T-cell (primary cell): ENCODE measurements at regions not wholly inside any gene's neighbourhood (a gene's known extent, or its start where the extent isn't known, plus 50 kb on each side); places are given as distances from the start of the nearest gene placed in this dataset.
"Not testable (repeated sequence)": the region's sequence is repeated elsewhere in the genome, so short reads cannot be mapped to it uniquely, and the experiment has no call there.

Source experiments
- ATAC-seq, 4 experiments: fragments of 200-7000 bp in 3 of 4; fragments of 150-1000 bp in 1 of 4; cut with Tn5 transposase; replicated peaks in 1 of 4; 1 replicate in 3 of 4; 2 replicates in 1 of 4; pipeline ENCODE4 v1.10.0; 2021; ENCODE audit warnings: moderate library complexity in 3 of 4, mild to moderate bottlenecking in 2 of 4, moderate number of reproducible peaks in 1 of 4
- CTCF ChIA-PET, 2 donors: fragments of 300-600 bp; sonication (Branson Sonifier 250); formaldehyde crosslinking; loops; one replicate each; lab custom pipeline; 2022; ENCODE audit warnings: antibody characterized with exemption in 2 of 2; lab: Charles Lee
- POLR2A ChIA-PET, 2 donors: fragments of 300-600 bp; sonication (Branson Sonifier 250); formaldehyde crosslinking; loops; one replicate each; lab custom pipeline; 2022; ENCODE audit warnings: antibody characterized with exemption in 2 of 2; lab: Charles Lee
- DNase-seq, 35 experiments: peaks; one replicate each; pipeline versions ENCODE4 v3.0.0 to v3.0.0-alpha.2; 2013 to 2023
- H3K27ac ChIP-seq: one replicate; pipeline ENCODE4 v1.5.1; 2013; ENCODE audit warnings: low read length
- H3K27me3 ChIP-seq, 2 experiments: replicated peaks in 1 of 2; 1 replicate in 1 of 2; 2 replicates in 1 of 2; pipeline versions ENCODE4 v1.6.1 to v1.7.0; 2013; ENCODE audit warnings: low read length in 1 of 2, mixed read lengths in 1 of 2; ENCODE audit not compliant: control insufficient read depth in 2 of 2, insufficient read depth in 2 of 2; ENCODE audit errors: extremely low read depth in 1 of 2
- H3K36me3 ChIP-seq, 2 donors: 1 replicate in 1 of 2; 2 replicates in 1 of 2; pipeline versions ENCODE4 v1.6.1 to v1.7.0; 2013; ENCODE audit warnings: low read length in 1 of 2; ENCODE audit not compliant: control insufficient read depth in 2 of 2, insufficient read depth in 1 of 2; ENCODE audit errors: extremely low read depth in 1 of 2
- H3K4me1 ChIP-seq, 2 experiments: 1 replicate in 1 of 2; 2 replicates in 1 of 2; pipeline versions ENCODE4 v1.6.1 to v1.7.0; 2013; ENCODE audit warnings: low read length in 2 of 2, mixed read lengths in 1 of 2; ENCODE audit not compliant: insufficient read depth in 2 of 2, control insufficient read depth in 1 of 2; ENCODE audit errors: extremely low read depth in 1 of 2
- H3K4me3 ChIP-seq, 2 donors: 1 replicate in 1 of 2; 2 replicates in 1 of 2; pipeline versions ENCODE4 v1.5.1 to v1.7.0; 2013; ENCODE audit warnings: mild to moderate bottlenecking in 2 of 2, low read length in 1 of 2, moderate library complexity in 1 of 2; ENCODE audit not compliant: control insufficient read depth in 1 of 2; ENCODE audit errors: extremely low read depth in 1 of 2
- H3K9me3 ChIP-seq: 2 replicates; pipeline ENCODE4 v1.7.0; 2013
- H3K27ac Mint-ChIP-seq, 2 donors: one replicate each; pipeline ENCODE4 v1.8.0; 2020 to 2021; ENCODE audit warnings: mild to moderate bottlenecking in 2 of 2, mixed read lengths in 2 of 2
- H3K27me3 Mint-ChIP-seq, 2 donors: one replicate each; pipeline ENCODE4 v1.8.0; 2021 to 2022; ENCODE audit warnings: mixed read lengths in 2 of 2
- H3K36me3 Mint-ChIP-seq: one replicate; pipeline ENCODE4 v1.8.0; 2021; ENCODE audit warnings: mixed read lengths
- H3K4me1 Mint-ChIP-seq, 3 donors: one replicate each; pipeline ENCODE4 v1.8.0; 2020 to 2022; ENCODE audit warnings: mixed read lengths in 3 of 3, mild to moderate bottlenecking in 1 of 3
- H3K4me3 Mint-ChIP-seq, 3 donors: one replicate each; pipeline ENCODE4 v1.8.0; 2020 to 2022; ENCODE audit warnings: mild to moderate bottlenecking in 3 of 3, mixed read lengths in 3 of 3, moderate library complexity in 3 of 3
- H3K9me3 Mint-ChIP-seq, 3 donors: one replicate each; pipeline ENCODE4 v1.8.0; 2020 to 2022; ENCODE audit warnings: mixed read lengths in 3 of 3
- WGBS: methylation state at CpG from one replicate; pipeline ENCODE4 v1.1.5; 2013; ENCODE audit warnings: missing lambda C conversion rate; ENCODE audit not compliant: insufficient coverage; 5-methylcytosine and 5-hydroxymethylcytosine counted together

GRCh38 chr5:3099526-3099925 lies 348.0 kb upstream of the IRX2 start:
- POLR2A ChIA-PET: no interaction called here
- Mint-ChIP-seq H3K9me3 (peaks cover 2 to 15% (median 4%) of the 10 kb centered on the region in 3 donors), H3K4me3 (no peak overlapping the region), H3K27ac (no peak overlapping the region), H3K36me3 (no peaks in the 10 kb centered on the region), H3K27me3 (peaks cover 11 to 18% of the 10 kb centered on the region in 2 donors), H3K4me1 (no peaks in the 10 kb centered on the region)
- ATAC-seq: no peak
- no peaks in the 10 kb centered on the region for H3K9me3 ChIP-seq
- H3K27ac ChIP-seq: no peak overlapping the region
- CTCF ChIA-PET: no interaction called here
- peaks cover 0 to 24% of the 10 kb centered on the region in 2 experiments for H3K27me3 ChIP-seq
- DNase-seq: no peak
- no peaks in the 10 kb centered on the region for H3K4me1 ChIP-seq
- no peak overlapping the region for H3K4me3 ChIP-seq
- 97% methylated on average over 6 of the region's 14 CpGs for WGBS
- H3K36me3 ChIP-seq: no peaks in the 10 kb centered on the region

GRCh38 chr5:3098821-3099220 lies 347.3 kb upstream of the IRX2 start:
- Mint-ChIP-seq H3K36me3 (no peaks in the 10 kb centered on the region), H3K4me3 (no peak overlapping the region), H3K27me3 (peaks cover 8 to 14% of the 10 kb centered on the region in 2 donors), H3K27ac (no peak overlapping the region), H3K4me1 (no peaks in the 10 kb centered on the region), H3K9me3 (peaks cover 2 to 15% (median 4%) of the 10 kb centered on the region in 3 donors)
- no peak for DNase-seq
- ATAC-seq: no peak
- Histone ChIP-seq H3K4me1 (no peaks in the 10 kb centered on the region), H3K9me3 (no peaks in the 10 kb centered on the region), H3K4me3 (no peak overlapping the region), H3K27ac (no peak overlapping the region), H3K27me3 (peaks cover 0 to 23% of the 10 kb centered on the region in 2 experiments), H3K36me3 (no peaks in the 10 kb centered on the region)
- WGBS: no CpG with 5 or more reads among the region's 4 CpGs
- CTCF ChIA-PET: no interaction called here
- POLR2A ChIA-PET: no interaction called here

- no peak for DNase-seq
- ATAC-seq: no peak
- Histone ChIP-seq H3K27me3 (peaks cover 0 to 2% of the 10 kb centered on the region in 2 experiments), H3K36me3 (no peaks in the 10 kb centered on the region), H3K27ac (no peak overlapping the region), H3K4me3 (no peak overlapping the region), H3K4me1 (no peaks in the 10 kb centered on the region), H3K9me3 (no peaks in the 10 kb centered on the region)
- H3K9me3 Mint-ChIP-seq: peaks cover 0 to 14% (median 2%) of the 10 kb centered on the region in 3 donors
- POLR2A ChIA-PET: no interaction called here
- H3K4me1 Mint-ChIP-seq: no peaks in the 10 kb centered on the region
- CTCF ChIA-PET: no interaction called here
- no peaks in the 10 kb centered on the region for H3K36me3 Mint-ChIP-seq
- 6% methylated on average over 10 of the region's 13 CpGs for WGBS
- no peaks in the 10 kb centered on the region for H3K27me3 Mint-ChIP-seq
- H3K27ac Mint-ChIP-seq: no peak overlapping the region
- H3K4me3 Mint-ChIP-seq: no peak overlapping the region
Measured at GRCh38 chr5:3092664-3093063, 341.2 kb upstream of the IRX2 start.

- no peak for ATAC-seq
- H3K4me3 ChIP-seq: no peak overlapping the region
Measured at GRCh38 chr5:3092211-3092610, 340.7 kb upstream of the IRX2 start.

GRCh38 chr5:3091040-3091774 lies 339.7 kb upstream of the IRX2 start:
- Histone ChIP-seq H3K27me3 (peaks cover 0 to 2% of the 10 kb centered on the region in 2 experiments), H3K9me3 (no peaks in the 10 kb centered on the region), H3K4me1 (no peaks in the 10 kb centered on the region), H3K27ac (no peak overlapping the region), H3K36me3 (no peaks in the 10 kb centered on the region), H3K4me3 (no peak overlapping the region)
- Mint-ChIP-seq H3K27me3 (no peaks in the 10 kb centered on the region), H3K9me3 (peaks cover 2 to 13% (median 5%) of the 10 kb centered on the region in 3 donors), H3K4me3 (no peak overlapping the region), H3K4me1 (no peaks in the 10 kb centered on the region), H3K27ac (no peak overlapping the region), H3K36me3 (no peaks in the 10 kb centered on the region)
- POLR2A ChIA-PET: no interaction called here
- CTCF ChIA-PET: no interaction called here
- ATAC-seq: no peak
- 0% methylated on average over 1 of the region's 11 CpGs for WGBS
- no peak for DNase-seq

More at GRCh38 chr5:3092211-3092610, 340.7 kb upstream of the IRX2 start:
- no peaks in the 10 kb centered on the region for H3K4me1 Mint-ChIP-seq
- CTCF ChIA-PET: no interaction called here
- POLR2A ChIA-PET: no interaction called here
- Histone ChIP-seq H3K9me3 (no peaks in the 10 kb centered on the region), H3K27ac (no peak overlapping the region), H3K27me3 (peaks cover 0 to 2% of the 10 kb centered on the region in 2 experiments), H3K4me1 (no peaks in the 10 kb centered on the region), H3K36me3 (no peaks in the 10 kb centered on the region)
- H3K27ac Mint-ChIP-seq: no peak overlapping the region
- WGBS: 63% methylated on average over 6 of the region's 7 CpGs
- no peak overlapping the region for H3K4me3 Mint-ChIP-seq
- no peaks in the 10 kb centered on the region for H3K27me3 Mint-ChIP-seq
- DNase-seq: no peak
- H3K9me3 Mint-ChIP-seq: peaks cover 2 to 14% (median 3%) of the 10 kb centered on the region in 3 donors
- H3K36me3 Mint-ChIP-seq: no peaks in the 10 kb centered on the region

GRCh38 chr5:3090305-3090704 lies 338.8 kb upstream of the IRX2 start:
- H3K36me3 Mint-ChIP-seq, H3K4me1 ChIP-seq, H3K36me3 ChIP-seq, ATAC-seq, H3K9me3 ChIP-seq, POLR2A ChIA-PET, DNase-seq, H3K4me3 Mint-ChIP-seq, CTCF ChIA-PET, H3K27me3 Mint-ChIP-seq, H3K27me3 ChIP-seq, H3K4me3 ChIP-seq, H3K27ac Mint-ChIP-seq, H3K4me1 Mint-ChIP-seq, H3K27ac ChIP-seq: not testable (repeated sequence)
- WGBS: 86% methylated on average over 2 of the region's 6 CpGs
- H3K9me3 Mint-ChIP-seq: peaks cover 2 to 11% (median 5%) of the 10 kb centered on the region in 3 donors
